Prostate gland (tissue), 2 donors: ENCODE measurements at regions not wholly inside any gene's neighbourhood (a gene's known extent, or its start where the extent isn't known, plus 50 kb on each side); places are given as distances from the start of the nearest gene placed in this dataset.

ENCODE experiments used
- CTCF ChIP-seq, 4 experiments: fragments of 200-600 bp in 2 of 4; fragments of 450-650 bp in 2 of 4; sonication (generic) in 2 of 4; IDR thresholded peaks; 1 replicate in 3 of 4; 2 replicates in 1 of 4; pipeline ENCODE4 v1.5.1; 2016 to 2019; ENCODE audit warnings: antibody characterized with exemption in 4 of 4, mild to moderate bottlenecking in 2 of 4, moderate library complexity in 2 of 4
- POLR2A ChIP-seq: fragments of 450-650 bp; IDR thresholded peaks from one replicate; pipeline ENCODE4 v1.6.1; 2016; ENCODE audit warnings: antibody characterized with exemption, mild to moderate bottlenecking
- POLR2AphosphoS5 ChIP-seq: sonication (generic); formaldehyde crosslinking; IDR thresholded peaks from one replicate; pipeline ENCODE4 v1.6.1; 2017; ENCODE audit warnings: antibody characterized with exemption

- no peak for TF ChIP-seq POLR2A
- no peak for TF ChIP-seq POLR2AphosphoS5
- no peak for TF ChIP-seq CTCF (IDR thresholded peaks at IDR 0.05)
These were observed 196.8 kb upstream of the AGTR1 start for GRCh38 chr3:148500881-148501280.
